A673 (cell line): ENCODE measurements at regions not wholly inside any gene's neighbourhood (a gene's known extent, or its start where the extent isn't known, plus 50 kb on each side); places are given as distances from the start of the nearest gene placed in this dataset.

ENCODE experiments used
- BruUV-seq: library from RNA; stranded (reverse); fragments of 400-500 nt; replicated peaks from 2 replicates; lab custom pipeline; 2021; lab: Mats Ljungman, UMichigan
- CTCF ChIA-PET: fragments of 300-600 bp; sonication (Branson Sonifier 250); formaldehyde crosslinking; loops from one replicate; lab custom pipeline; 2022; ENCODE audit warnings: antibody characterized with exemption; lab: Charles Lee
- POLR2A ChIA-PET: fragments of 300-600 bp; sonication (Branson Sonifier 250); formaldehyde crosslinking; loops from one replicate; lab custom pipeline; 2022; ENCODE audit warnings: antibody characterized with exemption; ENCODE audit not compliant: low non-redundant PET; lab: Charles Lee
- DNase-seq: peaks from one replicate; pipeline ENCODE4 v3.0.0-alpha.2; 2015; ENCODE audit warnings: low spot score
- H3K27ac ChIP-seq: fragments of 200-600 bp; sonication (generic); 2 replicates; pipeline ENCODE4 v1.5.1; 2016; ENCODE audit warnings: mixed run types, low read depth, mild to moderate bottlenecking, mixed read lengths, antibody characterized with exemption, low read length; ENCODE audit not compliant: poor library complexity, severe bottlenecking
- H3K27me3 ChIP-seq: fragments of 200-600 bp; sonication (generic); replicated peaks from 2 replicates; pipeline ENCODE4 v1.6.1; 2017; ENCODE audit warnings: mixed run types, low read depth, mild to moderate bottlenecking, mixed read lengths, antibody characterized with exemption, low read length; ENCODE audit not compliant: insufficient read depth, poor library complexity
- H3K36me3 ChIP-seq: fragments of 200-600 bp; sonication (generic); 2 replicates; pipeline ENCODE4 v1.6.1; 2016; ENCODE audit warnings: mixed run types, mild to moderate bottlenecking, mixed read lengths, antibody characterized with exemption, low read length; ENCODE audit not compliant: insufficient read depth, poor library complexity, severe bottlenecking
- H3K4me1 ChIP-seq: fragments of 200-600 bp; sonication (generic); 2 replicates; pipeline ENCODE4 v1.6.1; 2017; ENCODE audit warnings: mixed run types, mild to moderate bottlenecking, mixed read lengths, antibody characterized with exemption, low read length; ENCODE audit not compliant: insufficient read depth, poor library complexity, severe bottlenecking
- H3K4me3 ChIP-seq: fragments of 200-600 bp; sonication (generic); 2 replicates; pipeline ENCODE4 v1.5.1; 2016; ENCODE audit warnings: low read depth, mixed run types, mild to moderate bottlenecking, mixed read lengths, low read length; ENCODE audit not compliant: poor library complexity, severe bottlenecking
- H3K9me3 ChIP-seq: fragments of 200-600 bp; sonication (generic); 2 replicates; pipeline ENCODE4 v1.6.1; 2016; ENCODE audit warnings: mixed run types, low read depth, mild to moderate bottlenecking, mixed read lengths, antibody characterized with exemption, low read length; ENCODE audit not compliant: poor library complexity, severe bottlenecking
- EZH2 ChIP-seq: fragments of 200-600 bp; sonication (generic); IDR thresholded peaks from 2 replicates; pipeline ENCODE4 v1.6.1; 2017; ENCODE audit warnings: borderline replicate concordance, low read depth, mild to moderate bottlenecking, mixed read lengths, antibody characterized with exemption, low read length; ENCODE audit not compliant: poor library complexity, severe bottlenecking
- intact Hi-C: fragments of 100-400 bp; cut with micrococcal nuclease; formaldehyde crosslinking; loops from one replicate; pipeline ENCODE4 v1.10.0; 2022; ENCODE audit not compliant: unreplicated experiment
- TF ChIP-seq, protein P1 (sequence below): fragments of 300-800, 200-600 bp; sonication (generic); conservative IDR thresholded peaks from 2 replicates; pipeline ENCODE4 v1.5.1; 2017; ENCODE audit warnings: low read depth, mild to moderate bottlenecking, antibody characterized with exemption, low read length, moderate library complexity, mixed read lengths

DNA sequence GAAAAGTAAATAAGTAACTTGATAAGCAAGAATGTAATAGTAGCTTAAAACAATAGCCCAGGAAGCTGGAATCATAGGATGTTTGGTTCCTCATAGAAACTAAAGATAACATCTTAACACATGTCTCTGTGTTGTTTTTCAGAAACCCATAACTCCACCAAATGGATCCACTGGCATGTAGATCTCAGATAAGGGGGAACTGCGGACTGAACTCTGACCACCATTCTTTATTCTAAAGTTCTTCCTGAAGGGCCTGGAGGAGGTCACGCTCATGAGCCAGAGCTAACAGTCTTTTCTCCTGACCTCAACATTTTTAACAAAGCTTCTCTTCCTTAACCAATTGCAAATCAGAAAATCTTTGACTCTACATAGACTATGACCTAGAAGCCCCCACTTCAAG, 101.9 kb downstream of the SOX14 start:
- BruUV-seq = no TSS peak
- no peak for DNase-seq
- ChIA-PET CTCF (no interaction called here), POLR2A (interaction anchor here (0.7 kb wide), 1 partner anchor 41 kb away, joined by 3 read pairs; no protein-coding TSS in a partner anchor)
- Histone ChIP-seq H3K9me3 (no peaks in the 10 kb centered on the region), H3K4me3 (no peak overlapping the region), H3K36me3 (no peaks in the 10 kb centered on the region), H3K4me1 (no peaks in the 10 kb centered on the region), H3K27me3 (peaks cover 26% of the 10 kb centered on the region), H3K27ac (no peak overlapping the region)
- TF ChIP-seq EZH2 = no peak
- TF ChIP-seq, protein P1, sequence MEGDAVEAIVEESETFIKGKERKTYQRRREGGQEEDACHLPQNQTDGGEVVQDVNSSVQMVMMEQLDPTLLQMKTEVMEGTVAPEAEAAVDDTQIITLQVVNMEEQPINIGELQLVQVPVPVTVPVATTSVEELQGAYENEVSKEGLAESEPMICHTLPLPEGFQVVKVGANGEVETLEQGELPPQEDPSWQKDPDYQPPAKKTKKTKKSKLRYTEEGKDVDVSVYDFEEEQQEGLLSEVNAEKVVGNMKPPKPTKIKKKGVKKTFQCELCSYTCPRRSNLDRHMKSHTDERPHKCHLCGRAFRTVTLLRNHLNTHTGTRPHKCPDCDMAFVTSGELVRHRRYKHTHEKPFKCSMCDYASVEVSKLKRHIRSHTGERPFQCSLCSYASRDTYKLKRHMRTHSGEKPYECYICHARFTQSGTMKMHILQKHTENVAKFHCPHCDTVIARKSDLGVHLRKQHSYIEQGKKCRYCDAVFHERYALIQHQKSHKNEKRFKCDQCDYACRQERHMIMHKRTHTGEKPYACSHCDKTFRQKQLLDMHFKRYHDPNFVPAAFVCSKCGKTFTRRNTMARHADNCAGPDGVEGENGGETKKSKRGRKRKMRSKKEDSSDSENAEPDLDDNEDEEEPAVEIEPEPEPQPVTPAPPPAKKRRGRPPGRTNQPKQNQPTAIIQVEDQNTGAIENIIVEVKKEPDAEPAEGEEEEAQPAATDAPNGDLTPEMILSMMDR = no peak
- intact Hi-C loops = no loop called here

GRCh38 chr3:137866933-137867332, 102.8 kb downstream of the SOX14 start:
- BruUV-seq = no TSS peak
- H3K27me3 ChIP-seq = peaks cover 26% of the 10 kb centered on the region
- no peaks in the 10 kb centered on the region for H3K36me3 ChIP-seq
- intact Hi-C loops = no loop called here
- ChIA-PET CTCF (no interaction called here), POLR2A (no interaction called here)
- no peaks in the 10 kb centered on the region for H3K9me3 ChIP-seq
- TF ChIP-seq EZH2 = no peak
- TF ChIP-seq, protein P1 = no peak
- no peak overlapping the region for H3K27ac ChIP-seq
- H3K4me1 ChIP-seq = no peaks in the 10 kb centered on the region
- no peak overlapping the region for H3K4me3 ChIP-seq
- no peak for DNase-seq

- TF ChIP-seq EZH2 = no peak
- TF ChIP-seq, protein P1 = no peak
- POLR2A ChIA-PET = no interaction called here
- CTCF ChIA-PET = no interaction called here
- H3K9me3 ChIP-seq = no peaks in the 10 kb centered on the region
- no peaks in the 10 kb centered on the region for H3K36me3 ChIP-seq
- no peaks in the 10 kb centered on the region for H3K4me1 ChIP-seq
- no peak for DNase-seq
- no peak overlapping the region for H3K27ac ChIP-seq
- BruUV-seq = no TSS peak
- intact Hi-C loops = no loop called here
- H3K27me3 ChIP-seq = peaks cover 26% of the 10 kb centered on the region
- H3K4me3 ChIP-seq = no peak overlapping the region
Measured at GRCh38 chr3:137867611-137868010, 103.5 kb downstream of the SOX14 start.
